IMR-90 (cell line): ENCODE measurements at regions not wholly inside any gene's neighbourhood (a gene's known extent, or its start where the extent isn't known, plus 50 kb on each side); places are given as distances from the start of the nearest gene placed in this dataset.

Source experiments
- ATAC-seq: fragments of 200-7000 bp; cut with Tn5 transposase; 2 replicates; pipeline ENCODE4 v1.9.1; 2020; ENCODE audit warnings: low read depth, mild to moderate bottlenecking, moderate library complexity
- BruUV-seq: library from RNA; stranded (reverse); fragments of 400-500 nt; replicated peaks from 2 replicates; lab custom pipeline; 2021; lab: Mats Ljungman, UMichigan
- CTCF ChIA-PET: fragments of 300-600 bp; formaldehyde crosslinking; extraction: SDS; loops from one replicate; lab custom pipeline; 2021; ENCODE audit warnings: antibody characterized with exemption; lab: Yijun Ruan, JAX
- POLR2A ChIA-PET: fragments of 300-600 bp; sonication (Branson Sonifier 250); formaldehyde crosslinking; loops from one replicate; lab custom pipeline; 2022; ENCODE audit warnings: antibody characterized with exemption; ENCODE audit not compliant: unreplicated experiment; lab: Charles Lee
- DNase-seq: peaks from one replicate; pipeline ENCODE4 v3.0.0; 2013
- H2AFZ ChIP-seq: replicated peaks from 2 replicates; pipeline ENCODE3; 2013; ENCODE audit warnings: low read length, mild to moderate bottlenecking; ENCODE audit not compliant: poor library complexity
- H2AK5ac ChIP-seq: 2 replicates; pipeline ENCODE4 v1.6.1; 2013; ENCODE audit warnings: low read depth, low read length, inconsistent platforms
- H2AK9ac ChIP-seq: replicated peaks from 2 replicates; pipeline ENCODE3; 2013; ENCODE audit warnings: mild to moderate bottlenecking, low read depth, low read length, moderate library complexity; ENCODE audit not compliant: poor library complexity
- H2BK120ac ChIP-seq: 2 replicates; pipeline ENCODE4 v1.6.1; 2013; ENCODE audit warnings: low read depth, low read length, inconsistent platforms
- H2BK15ac ChIP-seq: 3 replicates; pipeline ENCODE4 v1.6.1; 2013; ENCODE audit warnings: low read depth, low read length, inconsistent platforms
- H2BK20ac ChIP-seq: 2 replicates; pipeline ENCODE4 v1.6.1; 2013; ENCODE audit warnings: low read depth, mild to moderate bottlenecking, inconsistent platforms, low read length, moderate library complexity
- H2BK5ac ChIP-seq: 2 replicates; pipeline ENCODE4 v1.6.1; 2013; ENCODE audit warnings: mild to moderate bottlenecking, low read depth, low read length, inconsistent platforms; ENCODE audit not compliant: poor library complexity, severe bottlenecking
- H3K14ac ChIP-seq: replicated peaks from 2 replicates; pipeline ENCODE4 v1.6.1; 2013; ENCODE audit warnings: low read depth, low read length, inconsistent platforms
- H3K18ac ChIP-seq: 2 replicates; pipeline ENCODE4 v1.6.1; 2013; ENCODE audit warnings: low read depth, low read length, control low read depth
- H3K23ac ChIP-seq: 2 replicates; pipeline ENCODE4 v1.6.1; 2013; ENCODE audit warnings: low read depth, low read length, inconsistent platforms
- H3K27ac ChIP-seq: 2 replicates; pipeline ENCODE4 v1.5.1; 2013; ENCODE audit warnings: mild to moderate bottlenecking, control low read depth, low read length; ENCODE audit not compliant: insufficient read depth
- H3K27me3 ChIP-seq: 2 replicates; pipeline ENCODE4 v1.6.1; 2013; ENCODE audit warnings: low read length; ENCODE audit not compliant: control insufficient read depth, insufficient read depth
- H3K36me3 ChIP-seq: 2 replicates; pipeline ENCODE4 v1.6.1; 2013; ENCODE audit warnings: low read length, mixed read lengths; ENCODE audit not compliant: control insufficient read depth, insufficient read depth
- H3K4ac ChIP-seq: 2 replicates; pipeline ENCODE4 v1.6.1; 2013; ENCODE audit warnings: low read depth, low read length, inconsistent platforms
- H3K4me1 ChIP-seq: 2 replicates; pipeline ENCODE4 v1.6.1; 2013; ENCODE audit warnings: low read length, mixed read lengths; ENCODE audit not compliant: control insufficient read depth, insufficient read depth
- H3K4me2 ChIP-seq: 2 replicates; pipeline ENCODE4 v1.6.1; 2013; ENCODE audit warnings: low read depth, mild to moderate bottlenecking, control low read depth, low read length, moderate library complexity
- H3K4me3 ChIP-seq: 2 replicates; pipeline ENCODE4 v1.5.1; 2013; ENCODE audit warnings: low read depth, mild to moderate bottlenecking, control low read depth, low read length, moderate library complexity; ENCODE audit not compliant: insufficient read depth
- H3K56ac ChIP-seq: 2 replicates; pipeline ENCODE4 v1.6.1; 2013; ENCODE audit warnings: low read length, inconsistent platforms; ENCODE audit not compliant: insufficient read depth; ENCODE audit errors: extremely low read depth
- H3K79me1 ChIP-seq, 2 experiments: 2 replicates each; pipeline ENCODE4 v1.6.1; 2013; ENCODE audit warnings: low read length in 2 of 2, inconsistent platforms in 1 of 2, low read depth in 1 of 2
- H3K9ac ChIP-seq: 2 replicates; pipeline ENCODE4 v1.6.1; 2013; ENCODE audit warnings: low read depth, low read length, control low read depth
- H3K9me1 ChIP-seq: 2 replicates; pipeline ENCODE4 v1.6.1; 2013; ENCODE audit warnings: low read length, inconsistent platforms; ENCODE audit not compliant: insufficient read depth
- H3K9me3 ChIP-seq: 2 replicates; pipeline ENCODE4 v1.6.1; 2013; ENCODE audit warnings: low read length; ENCODE audit not compliant: control insufficient read depth, insufficient read depth
- H4K20me1 ChIP-seq: 2 replicates; pipeline ENCODE4 v1.6.1; 2013; ENCODE audit warnings: low read length, inconsistent platforms; ENCODE audit not compliant: insufficient read depth
- H4K5ac ChIP-seq: 2 replicates; pipeline ENCODE4 v1.6.1; 2013; ENCODE audit warnings: mild to moderate bottlenecking, low read depth, low read length, control low read depth
- H4K8ac ChIP-seq, 2 experiments: 2 replicates each; pipeline ENCODE4 v1.6.1; 2013; ENCODE audit warnings: low read depth in 2 of 2, low read length in 2 of 2, control low read depth in 1 of 2, inconsistent platforms in 1 of 2
- H4K91ac ChIP-seq: 2 replicates; pipeline ENCODE4 v1.6.1; 2013; ENCODE audit warnings: low read depth, low read length, inconsistent platforms; ENCODE audit not compliant: insufficient read depth
- BHLHE40 ChIP-seq: fragments of 150-350 bp; IDR thresholded peaks from 2 replicates; pipeline ENCODE4 v1.6.1; 2016; ENCODE audit warnings: mild to moderate bottlenecking, low read depth, low read length
- CEBPB ChIP-seq: IDR thresholded peaks from 2 replicates; pipeline ENCODE4 v1.6.1; 2012; ENCODE audit warnings: low read depth, low read length, improper control_type of control experiment
- CHD1 ChIP-seq: IDR thresholded peaks from 2 replicates; pipeline ENCODE4 v1.6.1; 2012; ENCODE audit warnings: low read depth, low read length, improper control_type of control experiment
- FOS ChIP-seq: fragments of 150-350 bp; IDR thresholded peaks from 2 replicates; pipeline ENCODE4 v1.6.1; 2016; ENCODE audit warnings: low read depth, low read length
- MAFK ChIP-seq: IDR thresholded peaks from 2 replicates; pipeline ENCODE4 v1.6.1; 2012; ENCODE audit warnings: low read depth, low read length, improper control_type of control experiment
- MAZ ChIP-seq: IDR thresholded peaks from 2 replicates; pipeline ENCODE4 v1.6.1; 2012; ENCODE audit warnings: low read depth, mild to moderate bottlenecking, low read length, improper control_type of control experiment, moderate library complexity, borderline replicate concordance
- MXI1 ChIP-seq: IDR thresholded peaks from 2 replicates; pipeline ENCODE4 v1.6.1; 2012; ENCODE audit warnings: low read depth, mild to moderate bottlenecking, low read length, moderate library complexity, borderline replicate concordance
- NFE2L2 ChIP-seq: fragments of 150-350 bp; IDR thresholded peaks from 2 replicates; pipeline ENCODE4 v1.6.1; 2016; ENCODE audit warnings: low read depth, mild to moderate bottlenecking, low read length
- POLR2A ChIP-seq: IDR thresholded peaks from 2 replicates; pipeline ENCODE4 v1.6.1; 2012; ENCODE audit warnings: mild to moderate bottlenecking, low read depth, low read length
- RAD21 ChIP-seq: IDR thresholded peaks from 2 replicates; pipeline ENCODE4 v1.6.1; 2012; ENCODE audit warnings: low read length, improper control_type of control experiment
- RCOR1 ChIP-seq: IDR thresholded peaks from 2 replicates; pipeline ENCODE4 v1.6.1; 2012; ENCODE audit warnings: mild to moderate bottlenecking, low read length, improper control_type of control experiment; ENCODE audit not compliant: insufficient replicate concordance
- RFX5 ChIP-seq: IDR thresholded peaks from 2 replicates; pipeline ENCODE4 v1.8.0; 2012; ENCODE audit warnings: low read depth, mild to moderate bottlenecking, low read length, moderate library complexity
- SMC3 ChIP-seq: fragments of 150-350 bp; IDR thresholded peaks from 2 replicates; pipeline ENCODE4 v1.6.1; 2016; ENCODE audit warnings: low read depth, mild to moderate bottlenecking, antibody characterized with exemption, low read length, moderate library complexity
- USF2 ChIP-seq: fragments of 150-350 bp; IDR thresholded peaks from 2 replicates; pipeline ENCODE4 v1.6.1; 2017; ENCODE audit warnings: mild to moderate bottlenecking, antibody characterized with exemption, low read length, low read depth
- WGBS, 2 experiments: methylation state at CpG; one replicate each; pipeline versions ENCODE4 v1.1.5 to v1.1.7; 2013; ENCODE audit warnings: missing lambda C conversion rate in 2 of 2; ENCODE audit not compliant: insufficient read length in 1 of 2; ENCODE audit errors: extremely low coverage in 2 of 2; 5-methylcytosine and 5-hydroxymethylcytosine counted together
- dilution Hi-C: fragments of 300-500 bp; cut with HindIII; formaldehyde crosslinking; loops from one replicate; pipeline ENCODE4 v1.14.3; 2018; ENCODE audit warnings: low sequenced_read_pairs; ENCODE audit not compliant: unreplicated experiment
- in situ Hi-C: fragments of 300-500 bp; cut with MboI; formaldehyde crosslinking; loops from 3 replicates; pipeline ENCODE4 v1.14.3; 2019; ENCODE audit warnings: low sequenced_read_pairs, inconsistent platforms, mixed read lengths
- intact Hi-C: fragments of 100-400 bp; cut with micrococcal nuclease; formaldehyde crosslinking; loops from 2 replicates; pipeline ENCODE4 v1.10.0; 2022
- TF ChIP-seq, protein P1 (sequence below): fragments of 150-350 bp; IDR thresholded peaks from 2 replicates; pipeline ENCODE4 v1.6.1; 2016; ENCODE audit warnings: low read depth, mild to moderate bottlenecking, low read length, moderate library complexity, borderline replicate concordance
- TF ChIP-seq, protein P2 (sequence below): conservative IDR thresholded peaks from 2 replicates; pipeline ENCODE4 v1.5.1; 2012; ENCODE audit warnings: mild to moderate bottlenecking, low read depth, low read length, improper control_type of control experiment

- Histone ChIP-seq H3K9me1 (no peaks in the 10 kb centered on the region), H3K36me3 (no peaks in the 10 kb centered on the region), H3K4me2 (no peak overlapping the region), H3K79me1 (no peaks in the 10 kb centered on the region), H2BK20ac (no peak overlapping the region), H3K9ac (no peak overlapping the region), H4K91ac (no peak overlapping the region), H2AFZ (no peak overlapping the region), H2BK5ac (no peak overlapping the region), H4K5ac (no peak overlapping the region), H3K18ac (no peak overlapping the region), H3K4ac (no peak overlapping the region), H3K4me1 (peaks cover 3% of the 10 kb centered on the region), H3K56ac (no peak overlapping the region), H4K20me1 (no peaks in the 10 kb centered on the region), H3K27me3 (no peaks in the 10 kb centered on the region), H4K8ac (no peak overlapping the region), H2AK5ac (no peak overlapping the region), H3K9me3 (no peaks in the 10 kb centered on the region), H3K14ac (no peak overlapping the region), H2BK15ac (no peak overlapping the region), H2AK9ac (no peak overlapping the region), H2BK120ac (no peak overlapping the region), H3K4me3 (no peak overlapping the region), H3K23ac (no peak overlapping the region), H3K27ac (no peak overlapping the region)
- dilution Hi-C loops (no loop called here), in situ Hi-C loops (no loop called here), intact Hi-C loops (no loop called here)
- POLR2A ChIA-PET = no interaction called here
- 33% methylated on average over 4 of the region's 5 CpGs; no CpG with 5 or more reads in 1 of the 2 experiments for WGBS, 2 experiments
- DNase-seq (no peak), ATAC-seq (no peak)
- CTCF ChIA-PET = no interaction called here
- TF ChIP-seq BHLHE40 (no peak), MAZ (no peak), RAD21 (no peak), SMC3 (no peak), CHD1 (no peak), CEBPB (no peak), RCOR1 (no peak), MAFK (no peak), RFX5 (no peak), POLR2A (no peak), USF2 (no peak), NFE2L2 (no peak), FOS (no peak), MXI1 (no peak)
- TF ChIP-seq, protein P1, sequence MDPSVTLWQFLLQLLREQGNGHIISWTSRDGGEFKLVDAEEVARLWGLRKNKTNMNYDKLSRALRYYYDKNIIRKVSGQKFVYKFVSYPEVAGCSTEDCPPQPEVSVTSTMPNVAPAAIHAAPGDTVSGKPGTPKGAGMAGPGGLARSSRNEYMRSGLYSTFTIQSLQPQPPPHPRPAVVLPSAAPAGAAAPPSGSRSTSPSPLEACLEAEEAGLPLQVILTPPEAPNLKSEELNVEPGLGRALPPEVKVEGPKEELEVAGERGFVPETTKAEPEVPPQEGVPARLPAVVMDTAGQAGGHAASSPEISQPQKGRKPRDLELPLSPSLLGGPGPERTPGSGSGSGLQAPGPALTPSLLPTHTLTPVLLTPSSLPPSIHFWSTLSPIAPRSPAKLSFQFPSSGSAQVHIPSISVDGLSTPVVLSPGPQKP = no peak
- TF ChIP-seq, protein P2, sequence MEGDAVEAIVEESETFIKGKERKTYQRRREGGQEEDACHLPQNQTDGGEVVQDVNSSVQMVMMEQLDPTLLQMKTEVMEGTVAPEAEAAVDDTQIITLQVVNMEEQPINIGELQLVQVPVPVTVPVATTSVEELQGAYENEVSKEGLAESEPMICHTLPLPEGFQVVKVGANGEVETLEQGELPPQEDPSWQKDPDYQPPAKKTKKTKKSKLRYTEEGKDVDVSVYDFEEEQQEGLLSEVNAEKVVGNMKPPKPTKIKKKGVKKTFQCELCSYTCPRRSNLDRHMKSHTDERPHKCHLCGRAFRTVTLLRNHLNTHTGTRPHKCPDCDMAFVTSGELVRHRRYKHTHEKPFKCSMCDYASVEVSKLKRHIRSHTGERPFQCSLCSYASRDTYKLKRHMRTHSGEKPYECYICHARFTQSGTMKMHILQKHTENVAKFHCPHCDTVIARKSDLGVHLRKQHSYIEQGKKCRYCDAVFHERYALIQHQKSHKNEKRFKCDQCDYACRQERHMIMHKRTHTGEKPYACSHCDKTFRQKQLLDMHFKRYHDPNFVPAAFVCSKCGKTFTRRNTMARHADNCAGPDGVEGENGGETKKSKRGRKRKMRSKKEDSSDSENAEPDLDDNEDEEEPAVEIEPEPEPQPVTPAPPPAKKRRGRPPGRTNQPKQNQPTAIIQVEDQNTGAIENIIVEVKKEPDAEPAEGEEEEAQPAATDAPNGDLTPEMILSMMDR = no peak
- BruUV-seq = no TSS peak
Observed at GRCh38 chr5:137564398-137564961, 65.4 kb upstream of the SPOCK1 start.
